SIG-M5 treated with dmso at 0.1 percent for 504 hours (cell line): ENCODE measurements at regions not wholly inside any gene's neighbourhood (a gene's known extent, or its start where the extent isn't known, plus 50 kb on each side); places are given as distances from the start of the nearest gene placed in this dataset.

Experiments used
- DNase-seq: peaks from one replicate; lab custom pipeline; 2025; ENCODE audit not compliant: unreplicated experiment; lab: John Stamatoyannopoulos, UW

DNA sequence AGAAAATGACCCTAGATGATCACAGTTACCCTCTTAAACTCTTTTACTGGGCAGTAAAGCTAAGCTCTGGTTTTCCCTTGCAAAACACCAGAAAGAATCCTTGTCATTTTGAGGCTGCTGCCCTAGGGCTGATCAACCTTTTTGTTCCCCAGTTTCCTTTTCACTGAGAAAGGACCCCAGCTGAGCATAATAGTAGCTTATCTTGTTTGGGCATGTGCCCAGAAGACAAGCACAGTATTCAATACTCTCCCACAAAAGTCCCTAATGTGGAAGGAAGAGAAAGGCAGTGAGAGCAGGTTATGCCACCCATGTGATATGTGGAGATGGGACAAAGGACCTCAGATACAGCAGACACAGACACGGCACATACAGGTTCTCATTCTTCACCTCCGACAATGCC lies 332.6 kb upstream of the TMPO start:
- no peak for DNase-seq

DNA sequence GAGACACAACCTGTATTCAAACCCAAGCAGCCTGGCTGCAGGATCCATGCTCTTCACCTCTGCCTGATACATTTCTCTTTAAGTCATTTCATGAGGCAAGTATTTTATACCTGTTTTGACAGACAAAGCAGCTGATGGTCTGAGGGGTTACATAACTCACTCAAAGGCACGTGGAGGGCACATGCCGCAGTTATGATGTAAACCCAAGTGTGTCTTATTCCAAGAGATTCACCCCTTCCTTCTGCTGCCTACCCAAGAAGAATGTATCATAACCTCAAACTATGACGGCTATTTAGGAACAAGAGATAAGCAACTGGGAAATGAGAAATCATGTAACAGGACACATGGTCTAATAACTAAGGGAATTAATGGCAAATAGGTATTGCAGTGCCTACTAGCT lies 329.8 kb upstream of the TMPO start:
- no peak for DNase-seq

GRCh38 chr12:98188650-98189077 lies 326.7 kb upstream of the TMPO start:
- peak; percentile 5 for DNase-seq

- DNase-seq, result no peak
Measured at GRCh38 chr12:98194591-98194990, 320.8 kb upstream of the TMPO start.

GRCh38 chr12:98198261-98198982 lies 317.0 kb upstream of the TMPO start:
- DNase-seq, result no peak

DNA sequence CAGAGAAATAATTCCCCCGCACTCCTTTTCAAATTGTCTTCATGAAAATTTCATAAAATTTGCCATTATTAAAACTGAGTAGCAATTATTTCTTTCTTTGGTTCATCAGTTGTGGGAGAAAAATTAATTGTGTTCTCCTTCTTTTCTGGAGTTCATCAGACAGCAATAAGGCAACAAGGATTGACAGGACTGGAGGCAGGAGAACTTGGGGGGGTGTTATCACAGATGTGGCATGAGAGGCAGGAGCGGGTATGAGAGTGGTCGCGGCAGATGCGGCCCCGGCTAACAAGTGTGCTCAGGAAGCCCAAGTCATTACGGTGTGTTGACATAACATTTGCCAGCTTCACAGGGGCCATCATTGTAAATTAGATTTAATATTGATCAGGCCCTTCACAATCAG lies 306.6 kb upstream of the TMPO start:
- DNase-seq, result no peak

DNA sequence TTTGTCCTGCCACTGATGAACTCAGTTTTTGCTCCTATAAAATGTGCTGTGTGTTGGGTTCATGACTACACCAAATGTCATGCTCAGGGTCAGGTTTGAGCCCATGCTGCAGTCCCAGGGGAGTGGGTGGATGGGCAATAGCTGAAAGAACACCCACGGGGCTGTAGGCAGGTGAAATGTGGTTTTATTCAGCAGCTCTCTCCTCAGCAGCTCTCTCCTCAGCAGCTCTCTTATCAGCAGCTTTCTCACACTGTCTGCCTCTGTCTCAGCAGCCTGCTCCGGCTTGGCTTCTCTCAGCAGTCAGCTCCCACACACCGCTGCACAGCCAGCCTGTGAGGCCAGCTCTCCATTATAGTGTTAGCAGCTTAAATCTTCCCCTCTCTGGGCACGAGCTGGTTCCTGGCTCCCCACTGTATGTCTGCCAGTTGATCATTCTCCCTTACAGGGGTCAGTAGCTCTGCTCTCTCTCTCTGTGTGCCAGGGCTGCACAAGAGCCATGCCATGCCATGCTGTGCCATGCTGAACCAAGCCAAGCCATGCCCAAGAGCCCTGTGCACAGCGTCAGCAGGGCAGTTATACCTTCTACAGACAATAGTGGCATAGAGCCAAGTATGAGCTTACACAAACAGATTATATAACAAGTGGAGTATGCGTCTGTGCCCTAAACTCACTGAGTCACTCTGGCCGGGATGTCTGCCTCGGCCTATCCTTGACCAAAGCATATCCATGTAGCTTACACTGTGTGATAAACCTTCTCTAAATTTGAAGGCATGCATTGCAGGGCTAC lies 303.3 kb upstream of the TMPO start:
- no peak for DNase-seq

DNA sequence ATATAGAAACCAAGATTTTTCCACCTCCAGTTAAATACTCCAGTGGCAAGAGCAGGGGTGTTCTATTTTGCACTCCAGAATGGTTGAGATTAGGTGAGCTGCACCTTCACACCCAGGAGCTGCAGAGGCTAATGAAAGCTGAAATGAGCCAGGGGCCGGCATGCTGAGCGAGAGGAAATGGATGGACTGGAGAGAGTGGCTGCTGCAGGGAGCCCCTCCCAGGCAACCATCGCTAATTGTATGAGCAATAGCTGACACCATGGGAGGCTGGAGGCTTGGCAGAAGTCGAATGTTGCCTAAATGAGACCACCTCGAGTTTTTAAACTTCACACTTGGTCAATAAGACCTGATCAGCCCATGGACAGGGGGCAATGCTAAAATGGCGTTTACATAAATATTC lies 301.8 kb upstream of the TMPO start:
- no peak for DNase-seq

DNA sequence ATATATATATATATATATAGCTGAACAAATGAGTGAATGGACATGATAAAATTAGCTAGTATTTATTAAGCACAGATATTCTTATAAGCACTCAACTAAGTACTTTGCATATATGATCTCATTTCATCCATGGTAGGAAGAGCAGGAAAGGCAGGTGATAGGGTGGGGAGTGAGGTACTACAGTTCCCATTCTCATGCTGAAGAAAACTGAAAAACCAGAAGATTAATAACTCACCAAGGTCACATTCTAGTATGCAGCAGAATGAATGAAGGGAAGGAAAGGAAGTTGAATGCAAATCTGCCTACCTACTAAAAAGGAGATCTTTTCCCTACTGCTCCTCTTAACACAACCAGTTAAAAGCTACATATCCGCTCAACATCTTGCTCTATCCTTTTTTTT lies 298.1 kb upstream of the TMPO start:
- no peak for DNase-seq

GRCh38 chr12:98220636-98221035 lies 294.8 kb upstream of the TMPO start:
- no peak for DNase-seq

DNA sequence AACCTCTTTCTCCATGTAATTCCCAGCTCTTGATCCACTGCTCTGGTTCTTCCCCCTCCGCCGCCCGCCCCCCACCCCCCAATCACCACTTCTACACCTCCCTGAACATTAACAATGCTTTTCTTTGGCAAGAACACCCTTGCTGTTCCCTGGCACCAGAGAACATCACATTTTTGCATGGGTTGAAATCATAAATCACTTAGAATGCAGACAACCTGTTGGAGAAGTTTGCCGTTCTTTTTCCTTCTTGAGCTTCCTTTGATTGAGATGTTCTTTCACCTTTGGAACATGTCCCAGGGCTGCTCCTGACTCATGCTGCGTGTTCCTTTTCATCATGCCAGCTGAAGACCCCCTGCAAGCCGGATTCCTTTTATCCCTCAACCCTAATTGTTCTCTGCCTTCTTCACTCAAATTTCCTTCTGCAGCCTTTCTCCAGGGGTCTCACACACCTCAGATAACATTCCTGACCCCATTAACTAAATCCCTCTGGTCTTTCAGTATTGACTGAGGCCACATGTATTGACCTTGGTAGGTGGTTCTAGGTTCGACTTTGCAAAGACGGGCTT lies 294.1 kb upstream of the TMPO start:
- DNase-seq, result no peak

DNA sequence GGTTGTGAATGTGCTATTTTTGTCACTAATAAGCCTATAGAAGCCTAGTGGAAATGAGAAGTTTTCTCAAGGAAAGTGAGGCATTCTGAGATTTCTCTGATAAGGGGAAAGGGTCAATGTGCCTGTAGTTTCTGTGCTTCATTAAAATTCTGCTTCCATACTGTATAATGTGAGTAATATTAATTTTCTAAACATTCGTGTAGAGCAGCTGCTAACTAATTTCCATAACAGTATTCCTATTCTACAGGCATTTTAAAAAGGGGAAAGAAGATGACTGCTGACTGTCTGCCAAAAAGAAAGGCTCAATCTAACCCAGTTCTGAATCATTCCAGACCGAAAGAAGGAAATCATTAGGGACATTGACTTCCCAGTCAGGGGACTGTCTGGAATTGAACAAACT lies 293.3 kb upstream of the TMPO start:
- DNase-seq, result no peak

DNA sequence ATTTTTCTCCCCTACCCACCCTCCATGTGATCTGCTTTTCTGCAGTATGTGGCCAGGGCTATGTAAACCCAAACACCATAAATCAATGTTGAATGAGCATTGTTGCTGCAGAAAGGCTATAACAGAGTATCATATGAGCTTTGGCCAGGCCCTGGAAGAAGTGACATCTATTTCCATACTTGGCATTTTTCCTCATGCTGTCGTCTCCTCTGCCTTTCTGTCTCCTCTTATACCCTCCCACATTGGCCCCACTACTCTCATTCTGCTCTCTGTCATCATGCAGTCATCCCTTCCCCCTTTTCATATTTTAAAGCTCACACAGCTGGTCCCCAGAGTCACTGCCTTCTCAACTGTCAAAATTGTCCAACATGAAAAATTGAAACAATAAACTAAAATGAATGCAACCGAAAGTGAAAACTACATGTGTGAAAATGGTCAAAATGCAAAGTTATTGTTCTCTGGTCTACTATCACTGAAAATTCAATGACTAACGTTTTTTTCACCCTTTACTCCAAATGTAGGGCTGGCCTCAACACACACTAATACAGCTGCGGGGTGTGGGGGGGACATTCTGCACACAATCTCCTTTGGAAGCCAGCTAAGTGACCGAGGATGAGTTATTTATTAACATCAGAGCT lies 290.7 kb upstream of the TMPO start:
- no peak for DNase-seq

DNA sequence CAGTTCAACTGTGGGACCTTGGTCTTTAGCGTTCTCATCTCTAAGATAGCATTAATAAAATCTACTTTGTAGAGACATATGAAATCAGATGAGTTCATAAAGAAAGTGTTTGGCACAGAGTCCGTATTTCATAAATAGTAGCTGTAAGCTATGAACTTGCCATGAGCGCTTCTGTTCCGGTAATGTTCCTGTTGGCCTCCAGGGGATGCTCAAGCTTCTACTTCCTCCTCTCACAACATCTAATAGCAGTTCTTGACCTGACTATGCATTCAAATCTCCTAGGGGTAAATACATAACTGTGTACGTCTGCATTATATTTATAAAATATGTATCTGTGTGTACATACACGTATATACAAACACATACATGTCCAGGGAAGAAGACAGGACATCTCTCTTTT lies 288.2 kb upstream of the TMPO start:
- DNase-seq, result peak; percentile 46

DNA sequence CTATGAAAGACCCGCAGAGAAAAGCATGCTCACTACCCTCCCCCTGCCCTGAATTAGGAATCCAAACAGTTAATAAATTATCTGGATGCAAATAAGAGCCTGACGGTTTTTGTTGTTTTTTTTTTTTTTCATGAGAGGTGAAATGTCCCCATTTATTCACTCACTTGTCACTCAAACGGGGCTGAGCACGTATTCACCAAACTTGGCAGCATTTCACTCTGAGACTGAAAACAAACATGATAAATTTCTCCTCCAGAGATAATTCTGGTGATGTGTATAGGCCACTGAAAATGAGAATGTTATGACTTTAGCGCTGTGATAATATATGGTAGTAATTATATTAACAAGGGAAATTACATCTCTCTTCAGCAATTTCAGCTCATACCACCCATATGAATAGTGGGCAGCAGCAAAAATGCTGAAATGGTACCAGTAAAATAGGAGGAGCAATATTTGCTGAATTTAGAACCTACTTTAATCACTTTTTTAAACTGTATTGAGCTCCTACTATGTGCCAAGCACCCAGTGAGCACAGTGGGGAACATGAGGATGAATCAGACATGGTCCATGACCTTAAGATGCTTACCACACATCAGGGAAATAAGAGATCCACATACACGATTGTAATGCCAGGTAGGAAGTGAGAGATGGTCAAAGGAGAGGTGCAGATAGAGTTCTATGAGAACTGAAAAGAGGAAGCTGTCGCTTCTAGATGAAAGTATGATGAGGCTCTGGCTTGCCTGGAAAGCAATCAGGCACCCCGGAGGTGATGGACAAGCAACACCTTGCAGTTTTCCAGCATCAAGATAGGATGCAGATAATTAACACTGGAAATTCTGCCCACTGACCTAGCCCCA lies 286.5 kb upstream of the TMPO start:
- no peak for DNase-seq

DNA sequence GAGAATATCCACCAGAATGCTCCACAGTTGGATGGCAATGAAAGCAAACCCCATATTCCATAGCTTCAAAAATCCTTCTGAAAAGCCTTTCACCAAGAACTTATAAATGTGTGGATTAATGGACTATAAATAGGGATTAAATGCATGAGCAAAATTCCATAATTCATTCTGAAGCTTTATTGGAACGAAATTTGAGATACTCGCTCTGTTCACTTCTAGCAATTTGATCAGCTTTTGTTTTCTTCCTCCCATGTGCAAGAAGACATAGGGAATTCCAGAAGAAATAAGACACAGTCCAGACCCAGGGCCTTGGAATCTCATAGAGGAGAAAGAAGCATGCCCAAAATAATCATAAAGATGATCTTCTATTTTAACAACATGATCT lies 285.9 kb upstream of the TMPO start:
- no peak for DNase-seq

DNA sequence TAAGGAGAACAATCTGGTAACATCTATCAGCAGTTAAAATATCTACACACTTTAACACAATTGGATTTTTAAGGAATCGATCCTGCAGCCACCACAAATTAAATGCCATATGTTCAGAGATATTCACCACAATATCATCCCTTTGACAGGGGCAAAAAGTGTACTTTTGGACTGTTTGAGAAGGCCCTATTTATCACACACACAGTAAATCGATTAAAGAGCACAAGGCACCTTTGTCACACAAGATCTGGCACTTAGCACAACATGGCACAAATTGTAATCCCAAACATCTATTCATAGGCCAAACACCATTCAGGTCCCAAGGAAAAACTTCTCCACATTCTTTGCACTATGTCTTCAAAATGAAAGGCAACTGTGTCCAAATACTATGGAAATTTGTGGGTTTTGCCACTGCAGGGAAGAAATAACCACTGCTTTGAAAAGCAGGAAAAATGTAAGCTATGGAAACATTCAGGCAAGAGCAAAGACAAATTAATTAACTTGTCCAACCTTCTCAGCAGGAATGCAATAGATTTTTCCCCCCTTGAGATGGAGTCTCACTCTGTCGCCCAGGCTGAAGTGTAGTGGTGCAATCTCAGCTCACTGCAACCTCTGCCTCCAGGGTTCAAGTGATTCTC lies 282.5 kb upstream of the TMPO start:
- DNase-seq, result no peak

DNA sequence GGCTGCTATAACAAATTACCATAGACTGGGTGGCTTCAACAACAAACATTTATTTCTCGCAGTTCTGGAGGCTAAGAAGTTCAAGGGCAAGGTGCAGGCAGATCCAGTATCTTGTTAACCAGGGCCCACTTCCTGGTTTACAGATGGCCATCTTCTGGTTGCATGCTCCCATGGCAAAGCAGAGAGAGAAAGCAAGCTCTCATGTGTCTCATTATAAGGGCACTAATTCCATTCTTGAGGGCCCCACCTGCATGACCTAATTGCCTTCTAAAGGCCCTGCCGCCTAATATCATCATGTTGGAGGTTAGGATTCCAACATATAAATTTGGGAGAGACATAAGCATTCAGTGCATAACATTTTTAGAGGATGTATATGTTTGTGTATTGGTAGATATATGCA lies 280.1 kb upstream of the TMPO start:
- DNase-seq, result no peak

DNA sequence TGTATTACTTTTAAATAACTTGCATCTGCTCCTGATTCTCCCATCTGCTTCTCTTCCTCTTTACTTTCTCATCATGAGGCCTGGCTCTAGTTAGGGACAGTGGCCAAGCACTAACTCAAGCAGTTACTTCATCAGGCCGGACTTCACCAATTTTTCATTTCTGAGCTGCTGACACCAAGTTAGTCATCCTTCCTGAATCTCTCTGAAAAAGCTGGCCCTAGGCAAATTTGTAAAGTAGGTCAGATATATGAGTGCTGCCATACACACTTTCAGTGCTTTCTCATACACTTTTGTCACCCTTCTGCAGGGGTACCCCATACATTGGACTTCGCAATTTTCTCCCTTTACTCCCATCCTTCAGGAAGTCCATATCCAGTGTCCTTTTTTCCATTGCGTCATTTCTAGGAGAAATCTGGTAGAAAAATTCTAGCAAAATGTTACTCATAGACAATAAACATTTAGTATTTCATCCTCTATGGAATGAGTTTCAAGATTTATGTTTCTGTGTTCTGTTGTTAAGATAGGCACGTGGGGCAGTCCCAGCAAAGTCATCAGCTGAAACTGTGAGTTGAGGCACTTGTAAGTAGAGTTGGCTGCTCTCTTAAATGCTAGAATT lies 276.8 kb upstream of the TMPO start:
- DNase-seq, result no peak

- no peak for DNase-seq
Measured at GRCh38 chr12:98243190-98243589, 272.2 kb upstream of the TMPO start.
